ENCODE measurements at regions not wholly inside any gene's neighbourhood (a gene's known extent, or its start where the extent isn't known, plus 50 kb on each side); places are given as distances from the start of the nearest gene placed in this dataset.

- TF ChIP-seq POLR2A (IDR thresholded peaks at IDR 0.05) (no peak), CTCF (IDR thresholded peaks at IDR 0.05) (no peak)
Measured at GRCh38 chr22:27066856-27067255, 409.5 kb downstream of the MIAT start.

Data from Peyer's patch (tissue), 4 donors.